ENCODE measurements at regions not wholly inside any gene's neighbourhood (a gene's known extent, or its start where the extent isn't known, plus 50 kb on each side); places are given as distances from the start of the nearest gene placed in this dataset.

DNA sequence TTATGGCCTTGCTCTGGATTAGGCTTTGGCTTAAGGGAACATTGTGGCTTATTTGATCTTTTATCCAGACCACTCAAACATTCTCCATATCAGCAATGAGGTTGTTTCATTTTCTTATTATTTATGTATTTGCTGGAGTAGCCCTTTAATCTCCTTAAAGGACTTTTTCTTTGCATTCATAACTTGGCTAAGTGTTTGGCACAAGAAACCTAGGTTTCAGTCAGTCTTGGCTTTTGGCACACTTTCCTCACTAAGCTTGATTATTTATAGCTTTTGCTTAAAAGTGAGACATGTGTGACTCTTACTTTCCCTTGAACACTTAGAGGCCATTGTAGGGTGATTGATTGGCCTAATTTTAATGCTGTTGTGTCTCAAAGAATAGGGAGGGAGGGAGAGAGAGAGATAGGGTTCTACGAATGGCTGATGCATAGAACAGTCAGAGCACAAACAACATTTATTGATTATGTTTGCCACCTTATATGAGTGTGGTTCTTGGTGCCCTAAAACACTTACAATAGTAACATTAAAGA lies 2265.3 kb upstream of the C9orf72 start:
- DNase-seq (ENCODE audit: low read depth): no peak

DNA sequence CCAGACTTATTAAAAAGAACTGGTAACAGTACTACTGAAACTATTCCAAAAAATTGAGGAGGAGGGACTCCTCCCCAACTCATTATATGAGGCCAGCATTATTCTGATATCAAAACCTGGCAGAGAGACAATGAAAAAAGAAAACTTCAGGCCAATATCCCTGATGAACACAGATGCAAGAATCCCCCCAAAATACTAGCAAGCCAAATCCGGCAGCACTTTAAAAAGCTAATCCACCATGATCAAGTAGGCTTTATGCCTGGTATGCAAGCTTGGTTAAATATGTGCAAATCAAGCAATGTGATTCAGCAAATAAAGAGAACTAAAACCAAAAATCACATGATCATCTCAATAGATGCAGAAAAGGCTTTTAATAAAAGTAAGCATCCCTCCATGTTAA lies 2271.0 kb upstream of the C9orf72 start:
- DNase-seq (ENCODE audit: low read depth): peak; percentile 1

DNA sequence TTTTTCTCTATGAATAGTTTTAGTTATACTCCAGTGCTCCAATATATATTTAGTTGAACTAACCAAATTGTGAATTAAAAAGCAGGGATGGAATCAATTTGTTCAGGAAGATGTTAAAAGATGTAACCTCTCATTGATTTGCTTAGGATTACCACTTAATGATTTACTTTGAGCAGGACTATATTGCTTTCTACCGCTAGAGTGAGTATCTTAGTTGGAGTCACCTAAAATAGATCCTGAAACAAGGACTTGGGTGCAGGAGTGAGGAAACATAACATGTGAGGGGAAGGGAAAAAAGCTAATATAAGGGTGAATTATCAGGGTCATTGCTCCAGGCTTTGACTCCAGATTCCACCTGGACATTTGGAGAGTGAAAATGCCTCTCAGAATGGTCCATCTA lies 2277.4 kb upstream of the C9orf72 start:
- DNase-seq (ENCODE audit: low read depth): no peak

DNA sequence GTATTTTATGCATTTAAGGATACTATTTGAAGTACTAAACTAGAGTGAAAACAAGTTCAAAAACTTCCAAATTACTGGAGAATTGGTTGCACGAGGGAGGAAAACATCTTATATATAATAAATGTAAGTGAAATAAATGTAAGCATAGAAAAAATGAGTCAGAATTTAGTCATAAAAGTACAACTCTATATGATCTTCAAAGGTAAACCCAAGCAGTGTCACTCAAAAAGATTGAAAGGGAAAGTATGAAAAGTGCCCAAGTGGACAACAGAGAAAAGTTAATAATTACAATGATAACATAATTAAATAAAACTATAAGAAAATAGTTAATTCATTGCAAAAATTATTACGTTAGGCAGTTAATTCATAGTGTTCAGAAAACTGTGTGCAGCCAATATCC lies 2288.5 kb upstream of the C9orf72 start:
- no peak for DNase-seq (ENCODE audit: low read depth)

DNA sequence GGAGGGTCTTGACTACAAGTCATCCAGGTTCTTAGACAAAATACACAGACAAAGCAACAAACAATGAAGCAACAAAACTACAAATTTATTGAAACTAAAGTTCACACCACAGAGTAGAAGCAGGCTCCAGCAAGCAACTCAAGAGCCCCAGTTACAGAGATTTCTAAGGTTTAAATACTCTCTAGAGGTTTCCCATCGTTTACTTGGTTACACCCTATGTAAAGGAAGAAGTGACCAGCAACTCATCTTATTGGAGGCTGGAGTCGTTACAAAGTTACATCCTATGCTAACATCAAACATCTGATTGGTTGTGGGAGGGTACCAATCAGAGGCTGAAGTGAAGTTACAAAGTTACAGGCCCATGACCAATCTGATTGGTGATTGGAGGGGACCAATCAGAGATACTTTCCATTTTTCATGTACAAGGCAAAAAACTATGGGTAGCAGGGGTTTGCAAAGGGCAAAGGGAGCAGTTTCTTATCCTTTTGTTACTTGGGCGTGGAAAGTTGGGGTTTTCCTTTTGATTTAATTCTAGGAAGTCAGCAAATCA lies 2292.6 kb upstream of the C9orf72 start:
- no peak for DNase-seq (ENCODE audit: low read depth)

DNA sequence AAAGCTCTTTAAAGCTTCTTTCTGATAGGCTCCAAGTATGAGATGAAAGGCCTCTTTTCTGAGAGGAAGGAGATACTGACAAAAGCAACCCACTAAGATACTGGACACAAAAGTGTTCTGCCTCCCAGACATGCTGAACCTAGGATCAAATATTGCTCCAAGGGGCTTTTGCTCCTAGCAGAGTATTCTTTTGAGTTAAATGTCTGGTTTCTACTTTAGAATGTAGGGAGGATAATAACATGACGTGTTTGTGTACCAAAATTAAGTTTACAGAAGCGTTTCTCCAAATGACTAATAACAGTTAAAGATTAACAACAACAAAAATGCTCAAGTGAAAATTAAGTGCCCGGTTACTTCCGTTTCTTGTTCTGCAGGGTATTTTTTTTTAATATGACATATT lies 2293.3 kb upstream of the C9orf72 start:
- DNase-seq (ENCODE audit: low read depth): no peak

DNA sequence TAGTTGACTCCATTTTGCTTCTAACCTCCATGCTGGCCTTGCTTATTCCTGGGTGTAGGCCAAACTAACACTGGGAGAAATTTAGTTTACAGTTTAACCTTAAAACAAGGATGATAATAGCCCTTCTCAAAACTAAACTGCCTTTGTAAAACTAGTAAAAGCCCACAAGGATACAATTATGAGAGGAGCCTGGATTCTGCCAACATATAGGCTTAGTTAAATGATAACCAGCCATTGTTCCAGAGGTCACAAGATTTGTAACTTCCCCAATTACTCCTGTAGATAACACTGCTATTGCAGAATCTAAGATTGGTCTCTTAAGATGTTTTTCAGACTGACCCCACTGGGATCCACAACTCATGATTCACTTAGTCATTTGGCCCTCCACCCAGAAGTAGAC lies 2300.3 kb upstream of the C9orf72 start:
- no peak for DNase-seq (ENCODE audit: low read depth)

DNA sequence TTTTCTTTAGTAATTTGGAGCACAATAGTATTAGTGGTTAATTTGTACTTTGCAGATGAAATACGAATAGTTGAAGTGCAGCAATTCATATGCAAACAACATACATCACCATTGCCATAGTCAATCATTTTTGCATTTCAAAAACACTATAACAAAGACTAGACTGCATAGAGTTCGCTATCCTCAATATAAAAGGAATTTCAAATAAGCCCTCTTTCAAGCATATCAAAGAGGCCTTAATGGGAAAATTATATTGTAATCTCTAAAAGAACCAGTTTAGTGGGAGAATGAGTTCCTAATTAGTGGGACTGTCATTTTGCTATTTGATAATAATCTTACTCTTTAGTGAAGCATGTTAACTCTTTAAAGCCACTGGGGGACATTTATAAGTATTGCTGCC lies 2302.3 kb upstream of the C9orf72 start:
- no peak for DNase-seq (ENCODE audit: low read depth)

DNA sequence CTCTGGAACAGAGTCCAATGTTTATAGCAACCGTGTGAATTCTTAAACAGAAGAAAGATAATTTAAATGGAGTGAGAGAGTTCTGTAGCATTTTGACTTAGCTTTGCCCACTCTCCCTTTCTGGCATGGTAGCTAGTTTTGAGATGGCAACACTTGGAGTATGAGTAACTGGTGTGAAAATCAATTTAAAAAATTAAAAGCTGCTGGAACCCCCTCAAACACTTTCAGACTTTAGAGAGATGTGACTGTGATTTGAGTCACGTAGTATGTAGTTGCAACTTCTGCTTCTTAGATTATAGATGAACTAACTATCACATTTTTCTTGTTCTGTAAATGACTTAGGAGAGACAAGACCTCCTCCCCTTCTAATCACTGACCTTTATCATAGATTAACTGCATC lies 2309.5 kb upstream of the C9orf72 start:
- DNase-seq (ENCODE audit: low read depth): no peak

DNA sequence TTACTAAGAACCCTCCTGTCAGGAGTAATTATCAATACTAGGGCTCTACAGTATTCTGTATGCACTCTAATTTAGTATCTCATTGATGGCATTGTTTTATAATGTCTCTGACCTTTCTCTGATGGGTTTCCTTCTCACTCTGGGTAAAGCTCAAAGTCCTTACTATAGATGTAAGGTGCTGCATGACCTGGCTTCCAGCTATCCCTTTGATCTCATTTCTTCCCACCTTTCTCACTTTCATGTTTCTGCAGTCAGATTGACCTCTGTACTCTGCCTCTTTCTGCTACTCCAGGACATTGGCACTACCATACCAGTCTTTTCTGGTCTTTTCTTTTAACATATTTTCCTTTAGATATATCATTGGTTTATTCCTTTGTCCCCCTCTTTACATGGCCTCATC lies 2332.8 kb upstream of the C9orf72 start:
- DNase-seq (ENCODE audit: low read depth): no peak

DNA sequence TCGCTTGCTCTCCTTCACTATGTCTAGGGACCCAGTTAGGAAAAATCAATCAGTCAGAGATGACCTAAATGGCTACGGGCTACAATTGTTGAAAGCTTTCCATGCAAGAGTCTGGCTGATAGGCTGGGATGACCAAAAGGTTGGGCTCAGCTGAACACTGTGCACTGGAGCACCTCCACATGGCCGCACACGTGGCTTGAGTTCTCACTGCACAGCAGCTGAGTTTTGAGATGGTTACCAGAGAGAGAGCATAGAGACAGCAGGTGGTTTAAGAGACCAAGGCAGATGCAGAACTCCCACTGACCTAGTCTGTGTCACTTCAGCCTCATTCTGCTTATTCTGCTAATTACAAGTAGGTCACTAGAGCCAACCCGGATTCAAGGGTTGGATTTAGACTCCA lies 2354.8 kb upstream of the C9orf72 start:
- DNase-seq (ENCODE audit: low read depth): no peak

DNA sequence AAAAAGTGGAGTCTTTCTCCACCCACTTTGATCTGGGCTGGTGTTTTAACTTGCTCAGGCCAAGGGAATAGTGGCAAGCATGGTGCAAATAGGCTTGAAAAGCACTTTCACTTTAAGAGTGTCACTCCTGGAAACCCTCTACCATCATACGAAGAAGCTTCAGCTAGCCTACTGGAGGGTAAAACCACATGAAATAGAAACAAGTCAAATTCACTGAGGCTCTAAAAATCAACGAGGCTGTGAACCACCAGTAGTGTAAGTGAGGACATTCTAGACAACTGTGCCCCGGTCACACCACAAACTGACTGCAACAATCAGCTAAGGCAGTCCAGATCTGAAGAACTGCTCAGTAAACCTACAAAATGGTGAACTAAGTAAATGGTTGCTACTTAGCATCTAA lies 2366.3 kb upstream of the C9orf72 start:
- no peak for DNase-seq (ENCODE audit: low read depth)

DNA sequence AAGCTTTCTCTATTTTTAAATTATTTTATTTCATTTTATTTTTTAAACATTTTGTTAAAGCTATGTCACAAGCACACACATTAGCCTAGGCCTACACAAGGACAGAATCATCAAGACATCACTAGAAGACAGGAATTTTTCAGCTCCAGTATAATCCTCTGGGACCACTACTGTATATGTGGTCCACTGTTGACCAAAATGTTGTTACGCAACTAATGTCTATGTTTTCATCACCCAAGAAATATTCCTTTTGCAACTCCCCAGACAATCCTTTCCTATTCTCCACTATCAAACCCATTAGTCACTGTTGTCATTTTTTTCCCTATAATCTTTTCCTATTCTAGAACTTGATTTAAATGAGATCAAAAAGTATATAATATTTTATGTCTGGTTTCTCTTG lies 2371.7 kb upstream of the C9orf72 start:
- no peak for DNase-seq (ENCODE audit: low read depth)

DNA sequence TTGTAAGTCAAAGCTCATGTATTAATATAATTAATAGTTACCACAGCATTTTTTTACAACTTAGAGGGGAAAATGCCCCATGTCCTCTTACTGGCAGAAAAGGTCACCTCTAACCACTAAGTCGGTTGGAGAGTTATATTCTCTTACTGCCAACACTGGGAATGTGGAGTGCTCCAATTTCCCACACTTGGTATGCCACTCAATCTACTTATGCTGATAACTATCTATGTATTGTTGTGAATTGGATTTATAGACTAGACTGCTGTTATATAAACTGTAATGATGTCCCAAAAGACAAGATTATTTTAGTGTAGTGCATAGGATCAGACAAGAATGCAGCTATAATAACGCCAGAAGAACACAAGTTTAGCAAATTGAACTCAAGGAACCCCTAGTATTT lies 2385.2 kb upstream of the C9orf72 start:
- no peak for DNase-seq (ENCODE audit: low read depth)

DNA sequence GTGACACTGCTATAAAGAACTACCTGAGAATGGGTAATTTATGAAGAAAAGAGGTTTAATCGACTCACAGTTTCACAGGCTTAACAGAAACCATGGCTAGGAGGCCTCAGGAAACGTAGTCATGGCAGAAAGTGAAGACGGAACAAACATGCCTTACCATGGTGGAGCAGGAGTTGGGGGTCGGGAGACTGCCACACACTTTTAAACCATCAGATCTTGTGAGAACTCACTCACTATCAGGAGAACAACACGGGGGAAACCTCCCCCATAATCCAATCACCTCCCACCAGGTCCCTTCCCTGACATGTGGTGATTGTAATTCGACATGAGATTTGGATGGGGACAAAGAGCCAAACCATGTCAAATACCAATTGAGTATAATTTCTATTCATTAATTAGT lies 2392.6 kb upstream of the C9orf72 start:
- no peak for DNase-seq (ENCODE audit: low read depth)

DNA sequence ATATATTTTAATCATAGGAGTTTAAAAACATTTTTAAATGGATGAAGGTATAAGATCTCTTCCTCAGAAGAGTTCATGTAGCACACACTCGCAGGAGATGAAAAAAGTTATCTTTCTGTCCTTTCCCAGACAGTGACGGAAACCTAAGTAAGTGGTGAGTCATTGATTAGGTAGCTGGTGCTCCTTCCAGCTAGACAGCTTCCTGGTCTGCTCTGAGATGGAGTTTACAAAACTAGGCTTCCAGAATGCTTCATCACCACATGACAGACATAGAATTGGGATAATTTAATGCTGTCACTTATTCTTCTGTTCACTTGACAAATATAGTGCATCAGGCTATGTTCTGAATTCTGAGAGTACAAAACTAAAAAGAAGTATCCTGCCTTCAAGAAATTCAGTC lies 2393.0 kb upstream of the C9orf72 start:
- DNase-seq (ENCODE audit: low read depth): peak; percentile 14

DNA sequence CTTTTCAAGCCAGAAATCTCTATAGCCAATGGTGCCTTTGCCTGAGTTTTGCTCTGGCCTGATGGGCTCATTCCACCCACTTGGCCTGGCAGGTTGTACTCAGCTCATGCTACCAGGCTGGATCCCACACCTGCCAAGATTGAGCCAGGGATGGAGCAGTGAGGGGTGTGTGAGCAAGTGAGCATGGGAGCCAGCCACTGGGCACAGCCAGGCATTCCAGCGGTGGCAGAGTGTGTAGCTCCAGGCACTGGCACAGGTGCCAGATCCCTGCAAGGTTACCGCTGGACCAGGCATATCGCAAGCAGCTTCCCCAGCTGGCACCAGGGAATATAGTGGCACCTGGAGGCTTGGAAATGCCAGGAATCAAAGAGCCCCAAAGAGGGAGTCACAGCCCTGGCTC lies 2395.6 kb upstream of the C9orf72 start:
- DNase-seq (ENCODE audit: low read depth): no peak

DNA sequence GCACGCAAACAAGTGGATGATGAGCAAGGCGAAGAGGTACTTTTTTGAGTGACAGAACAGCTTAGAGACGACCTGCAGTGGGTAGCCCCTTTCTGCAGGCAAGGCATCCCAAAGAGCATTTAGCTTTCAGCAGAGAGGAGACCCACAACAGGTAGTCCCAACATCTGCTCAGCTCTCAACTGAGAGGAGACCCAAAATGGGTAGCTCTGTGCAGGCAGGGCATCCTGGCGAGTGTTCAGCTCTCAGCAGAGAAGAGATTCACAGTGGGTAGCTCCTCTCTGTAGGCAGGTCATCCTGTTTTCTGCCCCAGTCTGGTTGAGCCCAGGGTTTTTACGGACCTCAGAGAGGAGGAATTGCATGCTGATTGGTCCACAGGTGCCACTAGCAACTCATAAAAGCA lies 2396.1 kb upstream of the C9orf72 start:
- no peak for DNase-seq (ENCODE audit: low read depth)

DNA sequence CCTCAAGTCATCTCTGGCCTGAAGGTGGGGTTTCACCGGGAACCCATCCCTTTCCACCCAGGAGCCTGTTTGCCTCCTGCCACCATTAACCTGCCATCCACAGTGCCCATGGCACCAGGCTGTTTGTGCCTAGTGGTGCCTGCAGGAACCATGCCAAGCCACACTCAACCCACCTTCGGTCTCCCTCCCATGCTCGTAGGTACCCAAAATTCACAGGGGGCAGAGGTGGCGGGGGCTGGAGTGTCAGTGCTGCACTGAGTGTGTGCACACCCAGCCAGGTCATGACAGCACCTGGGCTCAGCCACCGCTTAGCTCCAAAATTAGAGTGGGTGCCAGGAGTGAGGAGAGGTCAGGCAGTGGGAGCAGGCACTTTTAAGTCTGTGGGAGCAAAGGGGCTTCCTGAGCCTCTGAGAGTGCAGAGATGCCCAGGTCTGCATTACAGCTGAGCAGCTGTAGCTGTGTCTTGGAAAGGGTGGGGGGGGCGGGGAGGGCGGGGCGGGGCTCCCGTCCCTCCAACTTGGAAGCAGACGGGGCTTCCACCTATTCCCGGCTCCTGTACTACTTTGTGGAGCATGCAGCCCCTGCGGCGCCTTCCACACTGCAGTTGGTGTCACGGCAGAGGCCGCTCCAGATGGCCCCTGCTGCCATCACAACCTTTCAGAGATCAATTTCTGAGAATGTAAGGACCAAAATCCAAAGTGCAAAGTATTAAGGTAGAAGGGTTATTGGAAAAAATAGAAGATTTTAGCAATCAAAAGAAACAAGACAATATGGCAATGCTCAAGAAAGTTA lies 2396.8 kb upstream of the C9orf72 start:
- no peak for DNase-seq (ENCODE audit: low read depth)

DNA sequence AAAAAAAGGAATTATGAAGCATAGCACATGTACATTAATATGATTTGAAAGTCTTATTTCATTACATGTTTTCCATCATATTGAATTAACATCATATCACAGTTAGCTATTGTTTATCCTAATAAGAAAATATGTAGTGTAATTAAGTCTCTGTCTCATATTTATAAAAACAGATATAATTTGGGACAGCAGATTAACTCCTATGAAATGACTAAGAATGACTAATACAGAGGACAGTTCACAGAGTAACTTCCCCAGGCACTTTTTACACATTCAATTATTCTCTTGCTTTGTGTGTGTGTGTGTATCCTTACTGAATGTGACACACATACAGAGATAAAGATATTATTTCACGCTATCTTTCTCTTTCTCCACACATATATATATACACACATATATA lies 2400.9 kb upstream of the C9orf72 start:
- DNase-seq (ENCODE audit: low read depth): no peak

DNA sequence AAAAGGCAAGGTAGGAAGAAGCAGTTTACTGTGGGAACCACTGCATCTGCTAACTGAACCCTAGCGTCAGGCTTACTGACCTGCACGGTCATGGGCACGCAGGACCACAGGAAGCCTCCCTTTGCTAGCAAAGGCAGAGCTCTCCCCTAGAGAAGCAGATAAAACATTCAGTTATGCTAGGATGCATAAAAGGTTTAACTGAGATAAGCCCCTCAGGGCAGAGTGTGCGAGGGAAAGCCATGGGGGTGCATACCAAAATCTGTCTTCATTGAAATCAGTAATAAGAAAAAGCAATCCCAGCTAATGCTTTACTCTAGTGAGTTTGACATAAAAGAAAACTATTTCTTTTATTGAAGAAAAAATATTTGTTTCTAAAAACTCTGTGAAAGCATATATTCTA lies 2403.7 kb upstream of the C9orf72 start:
- DNase-seq (ENCODE audit: low read depth): no peak

DNA sequence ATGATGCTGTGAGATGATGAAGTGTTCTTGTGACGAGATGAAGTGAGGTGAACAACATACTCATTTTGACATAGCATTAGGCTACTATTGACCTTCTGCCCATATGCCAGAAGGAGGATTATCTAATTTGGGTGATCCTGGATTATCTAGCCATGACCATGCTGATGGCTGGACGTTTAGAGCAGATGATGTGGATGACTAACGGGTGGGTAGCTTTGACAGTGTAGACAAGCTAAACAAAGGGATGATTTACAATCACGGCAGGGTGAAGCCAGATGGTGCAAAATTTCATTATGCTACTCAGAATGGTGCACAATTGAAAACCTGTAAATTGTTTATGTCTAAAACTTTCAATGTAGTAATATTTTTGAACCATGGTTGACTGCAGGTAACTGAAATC lies 2403.4 kb upstream of the ACO1 start:
- no peak for DNase-seq (ENCODE audit: low read depth)

DNA sequence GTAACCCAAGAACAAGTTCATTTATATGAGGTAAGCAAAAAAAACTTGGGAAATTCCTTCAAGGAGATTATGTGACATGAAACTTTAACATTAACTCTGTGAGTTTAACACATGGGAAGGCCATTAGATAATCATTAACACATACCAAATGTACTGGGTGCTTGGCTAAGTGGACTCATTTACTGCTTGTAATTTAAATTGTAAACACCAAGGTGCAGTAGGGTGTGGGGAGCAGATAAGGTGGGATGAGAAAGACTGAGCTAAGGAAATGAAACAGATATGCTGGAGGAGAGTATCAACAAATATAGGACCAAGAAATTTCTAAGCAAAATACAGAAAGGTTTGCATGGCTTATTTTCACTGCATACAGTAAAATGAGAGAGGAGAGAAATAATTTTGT lies 2384.8 kb upstream of the ACO1 start:
- no peak for DNase-seq (ENCODE audit: low read depth)

DNA sequence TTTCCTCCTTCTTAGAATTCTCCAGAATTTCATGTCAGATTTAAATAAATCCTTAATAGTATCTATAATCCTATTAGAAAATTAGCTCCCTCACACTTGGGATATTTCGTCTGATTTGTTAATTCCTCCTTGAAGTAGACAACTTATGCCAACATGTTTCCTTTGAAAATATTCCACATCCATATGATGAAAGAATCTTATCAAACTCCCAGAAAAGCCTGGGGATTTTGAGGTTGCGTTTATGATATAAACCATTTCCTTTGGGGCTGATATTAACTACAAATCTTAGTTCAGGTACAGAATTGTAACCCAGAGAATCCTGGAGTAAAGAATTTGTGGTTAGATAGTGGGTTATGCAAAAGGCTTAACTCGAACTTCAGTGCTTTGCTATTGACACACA lies 2373.8 kb upstream of the ACO1 start:
- DNase-seq (ENCODE audit: low read depth): peak; percentile 9

Measured in amniotic epithelial cell (primary cell).